Calu3 (cell line): ENCODE measurements at regions not wholly inside any gene's neighbourhood (a gene's known extent, or its start where the extent isn't known, plus 50 kb on each side); places are given as distances from the start of the nearest gene placed in this dataset.

Experiments
- BruUV-seq: library from RNA; stranded (reverse); fragments of 400-500 nt; replicated peaks from 2 replicates; lab custom pipeline; 2021; lab: Mats Ljungman, UMichigan
- CTCF ChIA-PET: fragments of 300-600 bp; sonication (Branson Sonifier 250); formaldehyde crosslinking; loops from one replicate; lab custom pipeline; 2022; ENCODE audit warnings: antibody characterized with exemption; lab: Charles Lee
- DNase-seq: peaks from one replicate; pipeline ENCODE4 v3.0.0; 2022
- H3K27ac Mint-ChIP-seq: one replicate; pipeline ENCODE4 v1.8.0; 2022; ENCODE audit warnings: mixed read lengths; ENCODE audit not compliant: unreplicated experiment
- H3K27me3 Mint-ChIP-seq: one replicate; pipeline ENCODE4 v1.8.0; 2022; ENCODE audit warnings: mixed read lengths; ENCODE audit not compliant: unreplicated experiment
- H3K36me3 Mint-ChIP-seq: one replicate; pipeline ENCODE4 v1.8.0; 2022; ENCODE audit warnings: mild to moderate bottlenecking, moderate library complexity, mixed read lengths; ENCODE audit not compliant: insufficient read depth, unreplicated experiment
- H3K4me1 Mint-ChIP-seq: one replicate; pipeline ENCODE4 v1.8.0; 2022; ENCODE audit warnings: mild to moderate bottlenecking, low read depth, mixed read lengths; ENCODE audit not compliant: unreplicated experiment
- H3K4me3 Mint-ChIP-seq: one replicate; pipeline ENCODE4 v1.8.0; 2022; ENCODE audit warnings: mild to moderate bottlenecking, low read depth, moderate library complexity, mixed read lengths; ENCODE audit not compliant: unreplicated experiment
- H3K9me3 Mint-ChIP-seq: one replicate; pipeline ENCODE4 v1.8.0; 2022; ENCODE audit warnings: low read depth, mixed read lengths; ENCODE audit not compliant: unreplicated experiment
- intact Hi-C: fragments of 100-400 bp; cut with micrococcal nuclease; formaldehyde crosslinking; loops from one replicate; pipeline ENCODE4 v1.10.0; 2022; ENCODE audit not compliant: unreplicated experiment
- TF ChIP-seq, protein P1 (sequence below): fragments of 200-600 bp; IDR thresholded peaks from one replicate; pipeline ENCODE4 v1.8.0; 2022; ENCODE audit warnings: antibody characterized with exemption; ENCODE audit not compliant: unreplicated experiment

- no peak for DNase-seq
- intact Hi-C loops, result no loop called here
- TF ChIP-seq, protein P1, sequence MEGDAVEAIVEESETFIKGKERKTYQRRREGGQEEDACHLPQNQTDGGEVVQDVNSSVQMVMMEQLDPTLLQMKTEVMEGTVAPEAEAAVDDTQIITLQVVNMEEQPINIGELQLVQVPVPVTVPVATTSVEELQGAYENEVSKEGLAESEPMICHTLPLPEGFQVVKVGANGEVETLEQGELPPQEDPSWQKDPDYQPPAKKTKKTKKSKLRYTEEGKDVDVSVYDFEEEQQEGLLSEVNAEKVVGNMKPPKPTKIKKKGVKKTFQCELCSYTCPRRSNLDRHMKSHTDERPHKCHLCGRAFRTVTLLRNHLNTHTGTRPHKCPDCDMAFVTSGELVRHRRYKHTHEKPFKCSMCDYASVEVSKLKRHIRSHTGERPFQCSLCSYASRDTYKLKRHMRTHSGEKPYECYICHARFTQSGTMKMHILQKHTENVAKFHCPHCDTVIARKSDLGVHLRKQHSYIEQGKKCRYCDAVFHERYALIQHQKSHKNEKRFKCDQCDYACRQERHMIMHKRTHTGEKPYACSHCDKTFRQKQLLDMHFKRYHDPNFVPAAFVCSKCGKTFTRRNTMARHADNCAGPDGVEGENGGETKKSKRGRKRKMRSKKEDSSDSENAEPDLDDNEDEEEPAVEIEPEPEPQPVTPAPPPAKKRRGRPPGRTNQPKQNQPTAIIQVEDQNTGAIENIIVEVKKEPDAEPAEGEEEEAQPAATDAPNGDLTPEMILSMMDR, result no peak
- Mint-ChIP-seq H3K4me3 (no peak overlapping the region), H3K9me3 (no peaks in the 10 kb centered on the region), H3K27ac (no peak overlapping the region), H3K27me3 (no peaks in the 10 kb centered on the region), H3K4me1 (no peaks in the 10 kb centered on the region), H3K36me3 (no peaks in the 10 kb centered on the region)
- CTCF ChIA-PET, result no interaction called here
- no TSS peak for BruUV-seq
Measured at GRCh38 chr11:90890347-90890746, 667.5 kb upstream of the CHORDC1 start.

DNA sequence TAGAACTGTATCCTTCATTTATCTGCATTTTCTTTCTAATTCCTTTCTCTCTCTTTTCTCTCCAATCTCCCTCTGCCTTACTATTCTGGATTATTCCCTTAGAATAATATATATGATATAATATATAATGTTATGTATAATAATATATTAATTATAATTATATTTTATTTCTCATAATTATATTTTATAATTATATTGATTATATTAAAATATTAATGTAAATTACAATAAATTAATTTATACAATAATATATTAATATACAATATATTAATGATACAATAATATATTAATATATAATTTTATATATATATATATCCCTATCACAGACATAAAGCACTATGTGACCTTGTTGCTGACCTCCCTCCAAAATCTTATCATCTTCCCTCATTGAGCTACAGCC, 661.3 kb upstream of the CHORDC1 start:
- intact Hi-C loops, result no loop called here
- Mint-ChIP-seq H3K4me3 (no peak overlapping the region), H3K36me3 (no peaks in the 10 kb centered on the region), H3K27ac (no peak overlapping the region), H3K4me1 (no peaks in the 10 kb centered on the region), H3K27me3 (no peaks in the 10 kb centered on the region), H3K9me3 (no peaks in the 10 kb centered on the region)
- CTCF ChIA-PET, result no interaction called here
- BruUV-seq, result no TSS peak
- TF ChIP-seq, protein P1, result no peak
- DNase-seq, result no peak

- H3K4me3 Mint-ChIP-seq, result no peak overlapping the region
- intact Hi-C loops, result no loop called here
- H3K27me3 Mint-ChIP-seq, result no peaks in the 10 kb centered on the region
- H3K36me3 Mint-ChIP-seq, result no peaks in the 10 kb centered on the region
- H3K4me1 Mint-ChIP-seq, result no peaks in the 10 kb centered on the region
- no peak overlapping the region for H3K27ac Mint-ChIP-seq
- CTCF ChIA-PET, result no interaction called here
- TF ChIP-seq, protein P1, result no peak
- H3K9me3 Mint-ChIP-seq, result peaks cover 2% of the 10 kb centered on the region
- DNase-seq, result no peak
- BruUV-seq, result no TSS peak
Measured at GRCh38 chr11:90874986-90875385, 652.1 kb upstream of the CHORDC1 start.

DNA sequence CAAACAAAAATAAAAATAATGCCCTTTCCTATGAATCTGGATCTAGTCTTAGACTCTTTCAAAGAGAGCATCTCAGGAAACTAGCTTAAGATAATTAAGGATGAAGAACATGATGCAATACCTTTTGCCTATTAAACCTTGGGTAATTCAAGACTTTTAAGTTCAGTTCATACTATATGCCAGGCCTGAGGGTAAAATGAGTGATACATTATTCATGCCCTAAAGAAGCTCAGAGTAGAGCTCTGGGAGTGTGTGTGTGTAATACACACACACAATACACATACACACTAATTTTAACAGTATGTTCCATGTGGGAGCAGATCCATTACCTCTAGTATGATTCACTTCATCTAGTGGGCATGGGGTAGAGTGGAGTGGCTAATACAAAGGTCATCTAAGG, 651.4 kb upstream of the CHORDC1 start:
- Mint-ChIP-seq H3K27me3 (no peaks in the 10 kb centered on the region), H3K36me3 (no peaks in the 10 kb centered on the region), H3K4me1 (no peaks in the 10 kb centered on the region), H3K9me3 (peaks cover 2% of the 10 kb centered on the region), H3K27ac (no peak overlapping the region), H3K4me3 (no peak overlapping the region)
- BruUV-seq, result no TSS peak
- no peak for DNase-seq
- CTCF ChIA-PET, result no interaction called here
- intact Hi-C loops, result no loop called here
- TF ChIP-seq, protein P1, result no peak
